ENCODE measurements at regions not wholly inside any gene's neighbourhood (a gene's known extent, or its start where the extent isn't known, plus 50 kb on each side); places are given as distances from the start of the nearest gene placed in this dataset.
"Not testable (repeated sequence)": the region's sequence is repeated elsewhere in the genome, so short reads cannot be mapped to it uniquely, and the experiment has no call there.

DNA sequence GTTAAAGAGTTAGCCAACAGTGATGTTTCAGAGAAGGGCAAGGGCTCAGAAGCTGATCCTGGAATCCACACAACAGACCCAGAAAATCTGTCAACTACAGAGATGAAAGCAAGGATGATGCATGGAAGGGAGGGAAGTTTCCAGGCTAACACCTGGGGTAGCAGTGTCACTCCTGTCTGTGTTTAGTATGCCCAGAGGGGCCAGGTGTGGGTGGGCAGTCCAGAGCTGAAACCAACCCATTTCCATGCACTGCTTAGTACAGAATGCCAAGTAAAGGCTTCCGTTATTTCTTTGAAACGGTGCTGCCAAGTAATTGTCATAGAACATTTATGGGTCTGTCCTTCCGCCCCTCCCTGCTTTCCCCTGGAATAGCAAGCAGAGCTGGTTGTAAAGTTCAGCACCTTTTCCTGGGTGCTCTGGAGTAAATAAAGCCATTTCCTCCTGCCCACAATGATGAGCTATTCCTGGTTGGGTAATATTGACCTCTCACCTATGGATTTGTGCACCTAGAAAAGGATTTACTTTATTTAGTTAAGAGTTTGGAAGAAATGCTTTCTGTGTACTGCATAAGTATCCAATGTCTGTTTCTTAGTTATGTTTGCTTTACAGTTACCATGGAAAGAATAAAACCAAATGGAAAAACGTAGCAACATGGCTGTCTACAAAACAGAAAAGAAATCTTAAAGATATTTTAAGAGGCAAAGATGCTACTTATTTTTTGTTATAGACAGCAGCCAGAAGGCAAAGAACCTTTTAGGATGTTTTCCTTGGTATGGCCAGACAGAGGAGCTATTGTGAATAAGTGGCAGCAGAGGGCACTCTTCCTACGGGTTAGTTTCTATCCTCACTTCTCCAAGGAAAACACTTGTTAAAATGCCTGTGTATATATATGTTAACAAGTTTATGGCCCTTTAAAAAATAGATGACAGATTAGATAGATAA, 71.7 kb downstream of the PRR15 start:
- DNase-seq (ENCODE audit: low read depth in 6 of 9, low spot score in 9 of 9) = peak in 1 of 9 donors; percentile 30
- WGBS = 50% methylated on average over 5 of the region's 5 CpGs
- H3K27ac ChIP-seq (ENCODE audit: low read depth in 1 of 2, low read length in 1 of 2) = not testable (repeated sequence)

DNA sequence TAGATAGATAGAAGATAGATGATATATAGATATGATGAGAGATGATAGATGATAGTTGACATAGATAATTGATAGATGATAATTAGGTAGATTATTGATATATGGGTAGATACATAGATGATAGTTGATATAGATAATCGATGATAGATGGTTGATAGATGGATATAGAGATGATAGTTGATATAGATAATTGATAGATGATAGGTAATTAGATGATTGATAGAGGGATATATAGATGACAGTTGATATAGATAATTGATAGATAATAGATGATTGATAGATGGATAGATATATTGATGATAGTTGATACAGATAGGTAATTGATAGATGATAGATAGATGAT, 72.3 kb downstream of the PRR15 start:
- Histone ChIP-seq H3K36me3 (ENCODE audit: control insufficient read depth in 2 of 2, insufficient read depth in 2 of 2, low read length in 1 of 2) (no peaks in the 10 kb centered on the region), H3K4me1 (ENCODE audit: control insufficient read depth in 2 of 2, insufficient read depth in 2 of 2, low read length in 2 of 2) (peaks cover 0 to 3% of the 10 kb centered on the region in 2 donors), H3K27me3 (ENCODE audit: control insufficient read depth in 2 of 2, insufficient read depth in 1 of 2, low read length in 1 of 2) (no peaks in the 10 kb centered on the region), H3K9me3 (ENCODE audit: control insufficient read depth in 2 of 2, insufficient read depth in 1 of 2, low read length in 1 of 2) (no peaks in the 10 kb centered on the region), H3K27ac (ENCODE audit: low read depth in 1 of 2, low read length in 1 of 2) (no peak overlapping the region), H3K4me3 (ENCODE audit: low read length in 2 of 2) (no peak overlapping the region)
- no peak for DNase-seq (ENCODE audit: low read depth in 6 of 9, low spot score in 9 of 9)
- 93% methylated on average over 1 of the region's 1 CpG for WGBS

More for the DNA sequence above, 71.7 kb downstream of the PRR15 start:
- not testable (repeated sequence) for H3K4me3 ChIP-seq (ENCODE audit: low read length in 2 of 2); H3K9me3 ChIP-seq (ENCODE audit: control insufficient read depth in 2 of 2, insufficient read depth in 1 of 2, low read length in 1 of 2); H3K36me3 ChIP-seq (ENCODE audit: control insufficient read depth in 2 of 2, insufficient read depth in 2 of 2, low read length in 1 of 2); H3K4me1 ChIP-seq (ENCODE audit: control insufficient read depth in 2 of 2, insufficient read depth in 2 of 2, low read length in 2 of 2); H3K27me3 ChIP-seq (ENCODE audit: control insufficient read depth in 2 of 2, insufficient read depth in 1 of 2, low read length in 1 of 2)

DNA sequence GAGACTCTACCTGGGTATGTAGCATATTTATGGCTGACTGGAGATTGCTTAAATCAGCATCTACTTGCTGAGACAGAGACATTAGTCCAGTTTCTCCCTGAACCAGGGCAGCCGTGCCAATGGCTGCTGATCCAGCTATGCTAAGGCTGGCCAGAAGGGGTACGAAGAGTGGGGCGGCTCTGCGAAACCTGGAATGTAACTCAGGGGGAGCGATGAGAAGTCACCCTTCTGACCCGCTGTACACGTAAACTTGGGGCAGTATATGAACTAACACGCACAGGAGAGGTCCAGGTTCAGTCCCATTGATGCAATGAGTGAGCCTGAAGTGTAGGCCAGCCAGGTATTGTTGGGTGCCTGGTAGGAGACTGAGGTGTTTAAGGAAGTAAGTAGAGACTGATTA, 73.7 kb downstream of the PRR15 start:
- H3K27ac ChIP-seq (ENCODE audit: low read depth in 1 of 2, low read length in 1 of 2) = no peak overlapping the region
- H3K36me3 ChIP-seq (ENCODE audit: control insufficient read depth in 2 of 2, insufficient read depth in 2 of 2, low read length in 1 of 2) = no peaks in the 10 kb centered on the region
- DNase-seq (ENCODE audit: low read depth in 6 of 9, low spot score in 9 of 9) = no peak
- 97% methylated on average over 8 of the region's 8 CpGs for WGBS
- no peak overlapping the region for H3K4me3 ChIP-seq (ENCODE audit: low read length in 2 of 2)
- H3K27me3 ChIP-seq (ENCODE audit: control insufficient read depth in 2 of 2, insufficient read depth in 1 of 2, low read length in 1 of 2) = no peaks in the 10 kb centered on the region
- H3K9me3 ChIP-seq (ENCODE audit: control insufficient read depth in 2 of 2, insufficient read depth in 1 of 2, low read length in 1 of 2) = no peaks in the 10 kb centered on the region
- H3K4me1 ChIP-seq (ENCODE audit: control insufficient read depth in 2 of 2, insufficient read depth in 2 of 2, low read length in 2 of 2) = peaks cover 0 to 3% of the 10 kb centered on the region in 2 donors

DNA sequence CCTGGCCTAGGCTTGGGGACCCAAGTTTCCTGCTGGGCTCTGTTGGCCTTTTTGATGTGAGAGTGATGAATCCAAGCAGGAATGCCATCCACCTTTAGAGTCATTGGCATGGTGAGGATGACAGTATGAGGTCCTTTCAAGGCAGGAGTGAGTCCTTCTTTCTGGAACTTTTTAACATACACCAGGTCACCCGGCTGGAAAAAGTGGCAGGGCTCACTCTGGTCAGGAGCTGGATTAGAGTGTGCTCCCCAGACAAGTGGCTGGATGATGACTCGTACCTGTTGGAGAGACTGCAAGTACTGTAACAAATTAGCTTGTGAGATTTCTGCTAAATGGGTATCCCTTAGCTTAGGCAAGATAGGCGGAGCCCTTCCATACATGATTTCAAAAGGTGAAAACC, 75.2 kb downstream of the PRR15 start:
- not testable (repeated sequence) for H3K9me3 ChIP-seq (ENCODE audit: control insufficient read depth in 2 of 2, insufficient read depth in 1 of 2, low read length in 1 of 2); DNase-seq (ENCODE audit: low read depth in 6 of 9, low spot score in 9 of 9); H3K4me3 ChIP-seq (ENCODE audit: low read length in 2 of 2); H3K27ac ChIP-seq (ENCODE audit: low read depth in 1 of 2, low read length in 1 of 2); H3K36me3 ChIP-seq (ENCODE audit: control insufficient read depth in 2 of 2, insufficient read depth in 2 of 2, low read length in 1 of 2); H3K27me3 ChIP-seq (ENCODE audit: control insufficient read depth in 2 of 2, insufficient read depth in 1 of 2, low read length in 1 of 2); H3K4me1 ChIP-seq (ENCODE audit: control insufficient read depth in 2 of 2, insufficient read depth in 2 of 2, low read length in 2 of 2)
- 98% methylated on average over 3 of the region's 3 CpGs for WGBS

DNA sequence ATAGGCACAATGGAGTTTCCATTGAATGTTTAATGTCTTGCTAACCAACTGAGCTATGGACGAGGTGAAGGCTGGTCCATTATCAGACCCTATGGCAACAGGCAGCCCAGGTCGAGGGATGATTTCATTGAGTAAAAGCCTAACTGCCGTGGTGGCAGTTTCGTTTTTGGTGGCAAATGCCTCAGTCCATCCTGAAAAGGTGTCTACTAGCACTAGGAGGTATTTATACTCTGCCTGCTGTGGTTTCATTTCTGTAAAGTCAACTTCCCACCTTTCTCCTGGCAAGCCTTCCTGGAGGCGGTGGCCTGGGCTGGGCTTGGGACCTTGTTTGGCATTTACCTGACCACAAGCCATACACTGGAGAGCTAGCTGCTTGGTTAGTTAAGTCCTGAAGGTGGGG, 75.8 kb downstream of the PRR15 start:
- no peak overlapping the region for H3K4me3 ChIP-seq (ENCODE audit: low read length in 2 of 2)
- no peak overlapping the region for H3K27ac ChIP-seq (ENCODE audit: low read depth in 1 of 2, low read length in 1 of 2)
- no peaks in the 10 kb centered on the region for H3K27me3 ChIP-seq (ENCODE audit: control insufficient read depth in 2 of 2, insufficient read depth in 1 of 2, low read length in 1 of 2)
- no peak for DNase-seq (ENCODE audit: low read depth in 6 of 9, low spot score in 9 of 9)
- WGBS = 95% methylated on average over 5 of the region's 5 CpGs
- H3K4me1 ChIP-seq (ENCODE audit: control insufficient read depth in 2 of 2, insufficient read depth in 2 of 2, low read length in 2 of 2) = peaks cover 0 to 3% of the 10 kb centered on the region in 2 donors
- H3K36me3 ChIP-seq (ENCODE audit: control insufficient read depth in 2 of 2, insufficient read depth in 2 of 2, low read length in 1 of 2) = no peaks in the 10 kb centered on the region
- no peaks in the 10 kb centered on the region for H3K9me3 ChIP-seq (ENCODE audit: control insufficient read depth in 2 of 2, insufficient read depth in 1 of 2, low read length in 1 of 2)

DNA sequence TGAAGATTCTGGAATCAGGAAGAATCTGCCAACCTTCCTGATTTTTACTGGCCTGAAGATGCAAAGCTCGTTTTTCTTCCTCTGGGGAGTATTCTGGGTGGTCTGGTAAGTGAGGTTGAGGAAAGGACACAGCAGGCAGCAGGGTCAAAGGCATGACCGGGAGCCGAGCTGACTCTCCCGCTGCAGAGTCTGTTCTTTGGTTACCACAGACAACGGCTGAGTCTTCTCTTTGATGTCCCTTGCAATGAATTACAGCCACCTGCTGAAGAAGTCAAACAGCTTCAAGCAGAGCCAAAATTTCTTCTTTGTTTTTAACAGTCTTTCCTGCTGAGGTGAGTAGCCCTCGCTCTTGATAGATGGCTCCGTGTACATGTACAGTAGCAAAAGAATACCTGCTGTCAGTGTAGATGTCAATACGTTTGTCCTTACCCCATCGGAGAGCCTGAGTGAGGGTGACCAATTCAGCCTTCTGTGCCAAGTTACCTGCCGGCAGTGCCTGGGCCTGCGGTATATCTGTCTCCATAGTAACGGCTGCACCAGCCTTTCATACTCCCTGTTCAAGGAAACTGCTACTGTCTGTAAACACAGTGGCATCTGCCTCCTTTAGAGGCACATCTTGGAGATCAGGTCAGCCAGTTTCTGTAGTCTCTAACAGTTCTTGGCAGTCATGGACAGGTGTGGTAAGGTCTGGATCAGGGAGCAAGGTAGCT, 76.4 kb downstream of the PRR15 start:
- Histone ChIP-seq H3K27ac (ENCODE audit: low read depth in 1 of 2, low read length in 1 of 2) (no peak overlapping the region), H3K4me1 (ENCODE audit: control insufficient read depth in 2 of 2, insufficient read depth in 2 of 2, low read length in 2 of 2) (peaks cover 0 to 3% of the 10 kb centered on the region in 2 donors), H3K27me3 (ENCODE audit: control insufficient read depth in 2 of 2, insufficient read depth in 1 of 2, low read length in 1 of 2) (no peaks in the 10 kb centered on the region), H3K9me3 (ENCODE audit: control insufficient read depth in 2 of 2, insufficient read depth in 1 of 2, low read length in 1 of 2) (no peaks in the 10 kb centered on the region), H3K36me3 (ENCODE audit: control insufficient read depth in 2 of 2, insufficient read depth in 2 of 2, low read length in 1 of 2) (no peaks in the 10 kb centered on the region), H3K4me3 (ENCODE audit: low read length in 2 of 2) (no peak overlapping the region)
- DNase-seq (ENCODE audit: low read depth in 6 of 9, low spot score in 9 of 9) = peak in 1 of 9 donors; percentile 9
- 90% methylated on average over 12 of the region's 12 CpGs for WGBS

DNA sequence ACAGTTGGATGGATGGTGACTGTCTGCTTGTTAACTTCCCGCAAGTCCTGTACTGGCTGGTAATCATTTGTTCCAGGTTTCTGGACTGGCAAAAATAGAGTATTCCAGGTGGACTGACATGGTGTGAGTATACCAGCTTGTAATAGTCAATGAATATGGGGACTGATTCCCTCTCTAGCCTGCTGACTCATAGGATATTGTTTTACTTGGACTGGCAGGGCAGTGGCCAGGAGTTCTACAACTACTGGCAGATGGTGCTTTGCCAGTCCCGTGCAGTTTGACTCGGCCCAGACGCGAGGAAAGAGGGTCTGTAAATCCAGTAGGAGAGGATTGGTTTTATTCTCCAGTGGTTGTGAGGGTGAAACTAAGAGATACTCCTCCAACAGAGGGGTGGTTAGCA, 78.0 kb downstream of the PRR15 start:
- WGBS = 99% methylated on average over 5 of the region's 5 CpGs
- peaks cover 0 to 3% of the 10 kb centered on the region in 2 donors for H3K4me1 ChIP-seq (ENCODE audit: control insufficient read depth in 2 of 2, insufficient read depth in 2 of 2, low read length in 2 of 2)
- H3K36me3 ChIP-seq (ENCODE audit: control insufficient read depth in 2 of 2, insufficient read depth in 2 of 2, low read length in 1 of 2) = no peaks in the 10 kb centered on the region
- H3K9me3 ChIP-seq (ENCODE audit: control insufficient read depth in 2 of 2, insufficient read depth in 1 of 2, low read length in 1 of 2) = no peaks in the 10 kb centered on the region
- no peak overlapping the region for H3K4me3 ChIP-seq (ENCODE audit: low read length in 2 of 2)
- H3K27me3 ChIP-seq (ENCODE audit: control insufficient read depth in 2 of 2, insufficient read depth in 1 of 2, low read length in 1 of 2) = no peaks in the 10 kb centered on the region
- DNase-seq (ENCODE audit: low read depth in 6 of 9, low spot score in 9 of 9) = no peak
- no peak overlapping the region for H3K27ac ChIP-seq (ENCODE audit: low read depth in 1 of 2, low read length in 1 of 2)

DNA sequence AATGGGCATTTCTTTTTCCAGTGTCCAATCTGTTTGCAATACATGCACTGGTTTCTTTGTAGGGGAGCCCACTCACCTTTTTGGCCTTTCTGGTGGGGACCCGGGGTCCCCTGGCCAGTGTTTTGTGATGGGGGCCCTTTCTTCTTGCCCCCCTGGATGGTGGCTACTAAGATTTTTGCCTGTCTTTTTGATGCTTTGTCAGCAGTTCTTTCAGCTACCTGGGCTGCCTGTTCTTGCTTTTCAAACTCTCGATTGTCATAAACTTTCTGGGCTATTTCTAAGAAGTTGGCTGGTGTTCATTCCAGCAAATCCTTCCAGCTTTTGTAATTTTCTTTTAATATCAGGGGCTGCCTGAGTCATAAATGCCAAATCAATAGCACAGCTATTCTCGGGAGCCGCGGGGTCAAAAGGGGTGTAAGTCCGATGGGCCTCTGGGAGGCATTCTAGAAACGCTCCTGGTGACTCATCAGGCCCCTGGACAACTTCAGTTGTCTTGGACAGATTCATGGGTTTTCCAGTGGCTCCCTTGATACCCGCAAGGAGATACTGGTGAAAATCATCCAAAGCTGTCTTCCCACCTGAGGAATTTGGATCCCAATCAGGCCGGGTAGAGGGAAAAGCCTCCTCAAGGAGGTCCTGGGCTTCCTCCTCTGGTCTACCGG, 79.0 kb downstream of the PRR15 start:
- Histone ChIP-seq H3K27ac (ENCODE audit: low read depth in 1 of 2, low read length in 1 of 2) (no peak overlapping the region), H3K36me3 (ENCODE audit: control insufficient read depth in 2 of 2, insufficient read depth in 2 of 2, low read length in 1 of 2) (no peaks in the 10 kb centered on the region), H3K4me3 (ENCODE audit: low read length in 2 of 2) (no peak overlapping the region), H3K9me3 (ENCODE audit: control insufficient read depth in 2 of 2, insufficient read depth in 1 of 2, low read length in 1 of 2) (no peaks in the 10 kb centered on the region), H3K4me1 (ENCODE audit: control insufficient read depth in 2 of 2, insufficient read depth in 2 of 2, low read length in 2 of 2) (peaks cover 0 to 3% of the 10 kb centered on the region in 2 donors), H3K27me3 (ENCODE audit: control insufficient read depth in 2 of 2, insufficient read depth in 1 of 2, low read length in 1 of 2) (no peaks in the 10 kb centered on the region)
- WGBS = 96% methylated on average over 10 of the region's 10 CpGs
- DNase-seq (ENCODE audit: low read depth in 6 of 9, low spot score in 9 of 9) = no peak

DNA sequence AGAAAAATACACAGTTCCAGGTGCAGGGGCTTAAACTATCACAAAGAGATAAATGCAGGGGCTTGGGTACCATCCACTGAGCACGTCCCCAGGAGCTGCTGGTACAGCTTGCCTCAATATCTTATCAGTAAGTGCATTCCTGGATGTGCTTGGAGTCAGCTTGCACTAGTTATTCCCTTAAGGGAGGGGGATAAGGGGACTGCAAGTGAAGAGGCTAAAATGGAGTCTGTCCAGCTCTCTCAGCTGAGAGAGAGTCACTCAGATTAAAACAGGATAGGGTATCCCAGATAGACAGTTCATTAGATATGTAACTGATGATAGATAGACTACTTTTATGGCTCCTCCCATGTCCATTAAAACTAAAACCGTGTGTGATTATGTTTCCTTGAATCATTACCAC, 82.5 kb downstream of the PRR15 start:
- H3K36me3 ChIP-seq (ENCODE audit: control insufficient read depth in 2 of 2, insufficient read depth in 2 of 2, low read length in 1 of 2); H3K4me1 ChIP-seq (ENCODE audit: control insufficient read depth in 2 of 2, insufficient read depth in 2 of 2, low read length in 2 of 2); H3K27me3 ChIP-seq (ENCODE audit: control insufficient read depth in 2 of 2, insufficient read depth in 1 of 2, low read length in 1 of 2); H3K4me3 ChIP-seq (ENCODE audit: low read length in 2 of 2); H3K9me3 ChIP-seq (ENCODE audit: control insufficient read depth in 2 of 2, insufficient read depth in 1 of 2, low read length in 1 of 2); H3K27ac ChIP-seq (ENCODE audit: low read depth in 1 of 2, low read length in 1 of 2); DNase-seq (ENCODE audit: low read depth in 6 of 9, low spot score in 9 of 9): not testable (repeated sequence)
- 60% methylated on average over 2 of the region's 2 CpGs for WGBS

Measured in thymus (tissue), 11 donors.